ENCODE measurements at regions not wholly inside any gene's neighbourhood (a gene's known extent, or its start where the extent isn't known, plus 50 kb on each side); places are given as distances from the start of the nearest gene placed in this dataset.
A peak's percentile ranks its signal among the peaks of the same experiment; 100 is the strongest.

DNA sequence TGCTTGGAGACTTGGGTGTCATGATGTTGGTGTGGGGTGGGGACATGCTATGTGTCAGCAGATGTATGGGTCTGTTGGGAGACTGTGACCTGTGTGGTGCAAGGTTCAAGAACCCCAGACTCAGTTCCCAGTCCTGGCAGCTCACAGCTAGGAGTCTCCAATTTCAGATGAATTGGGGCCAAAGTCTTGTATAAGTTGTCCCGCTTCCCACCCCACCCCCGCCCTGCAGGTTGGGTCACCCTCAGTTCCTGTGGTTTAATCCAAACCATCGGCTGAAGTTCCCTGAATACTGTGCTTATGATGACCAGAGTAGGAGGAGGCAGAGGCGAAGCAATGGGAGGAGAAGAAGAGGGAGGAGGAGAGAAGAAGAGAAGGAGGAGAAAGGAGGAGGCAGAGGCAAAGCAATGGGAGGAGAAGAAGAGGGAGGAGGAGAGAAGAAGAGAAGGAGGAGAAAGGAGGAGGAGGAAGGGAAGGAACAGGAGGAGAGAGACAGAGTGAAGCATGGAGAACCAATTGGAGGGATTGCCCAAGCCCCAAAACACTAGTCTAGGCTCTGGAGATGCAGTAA, 112.6 kb downstream of the EFNB1 start:
- no peak for DNase-seq (ENCODE audit: low read depth)
- H3K4me3 ChIP-seq (ENCODE audit: low read depth, low read length): no peak overlapping the region
- TF ChIP-seq, protein P1, sequence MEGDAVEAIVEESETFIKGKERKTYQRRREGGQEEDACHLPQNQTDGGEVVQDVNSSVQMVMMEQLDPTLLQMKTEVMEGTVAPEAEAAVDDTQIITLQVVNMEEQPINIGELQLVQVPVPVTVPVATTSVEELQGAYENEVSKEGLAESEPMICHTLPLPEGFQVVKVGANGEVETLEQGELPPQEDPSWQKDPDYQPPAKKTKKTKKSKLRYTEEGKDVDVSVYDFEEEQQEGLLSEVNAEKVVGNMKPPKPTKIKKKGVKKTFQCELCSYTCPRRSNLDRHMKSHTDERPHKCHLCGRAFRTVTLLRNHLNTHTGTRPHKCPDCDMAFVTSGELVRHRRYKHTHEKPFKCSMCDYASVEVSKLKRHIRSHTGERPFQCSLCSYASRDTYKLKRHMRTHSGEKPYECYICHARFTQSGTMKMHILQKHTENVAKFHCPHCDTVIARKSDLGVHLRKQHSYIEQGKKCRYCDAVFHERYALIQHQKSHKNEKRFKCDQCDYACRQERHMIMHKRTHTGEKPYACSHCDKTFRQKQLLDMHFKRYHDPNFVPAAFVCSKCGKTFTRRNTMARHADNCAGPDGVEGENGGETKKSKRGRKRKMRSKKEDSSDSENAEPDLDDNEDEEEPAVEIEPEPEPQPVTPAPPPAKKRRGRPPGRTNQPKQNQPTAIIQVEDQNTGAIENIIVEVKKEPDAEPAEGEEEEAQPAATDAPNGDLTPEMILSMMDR (IDR thresholded peaks at IDR 0.05; ENCODE audit: insufficient read depth, low read depth, low read length): no peak

DNA sequence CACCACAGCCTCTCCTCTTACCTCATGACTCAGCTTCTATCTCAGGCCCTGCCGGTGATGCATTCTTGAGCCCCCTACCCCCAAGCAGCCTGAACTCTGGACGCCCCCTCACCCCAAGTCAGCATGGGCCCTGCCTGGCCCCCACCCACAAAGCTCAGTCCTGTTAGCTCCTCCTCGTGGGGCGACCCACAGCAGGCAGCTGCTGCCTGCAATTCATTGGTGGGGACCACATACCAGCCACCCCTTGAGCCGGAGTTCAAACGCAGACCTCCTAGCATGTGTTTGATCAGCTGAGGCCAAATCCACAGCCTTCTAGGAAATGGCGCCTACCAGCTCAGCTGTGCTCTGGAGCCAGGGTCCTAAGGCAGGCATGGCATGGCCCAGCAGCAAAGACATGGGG, 111.8 kb downstream of the EFNB1 start:
- no peak overlapping the region for H3K4me3 ChIP-seq (ENCODE audit: low read depth, low read length)
- DNase-seq (ENCODE audit: low read depth): no peak
- TF ChIP-seq, protein P1 (IDR thresholded peaks at IDR 0.05; ENCODE audit: insufficient read depth, low read depth, low read length): no peak

DNA sequence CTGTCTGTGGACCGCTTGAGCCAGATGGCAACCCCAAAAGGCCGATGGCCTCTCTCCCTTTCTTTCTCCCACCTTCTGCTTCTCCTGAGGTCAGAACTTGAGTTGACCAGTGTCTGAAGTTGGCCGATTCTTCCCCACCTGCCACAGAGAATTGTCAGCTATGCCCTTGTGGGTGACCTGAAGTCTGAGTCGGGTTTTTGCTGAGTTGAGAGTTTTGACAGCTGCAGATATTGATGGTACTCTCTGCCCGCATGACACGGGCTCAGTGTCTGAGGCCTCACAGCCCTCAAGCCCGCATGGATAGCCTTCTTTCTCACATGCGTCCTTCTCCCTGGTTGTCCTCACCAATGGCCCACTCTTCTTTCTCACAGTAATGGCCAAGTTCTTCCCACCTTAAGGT, 111.0 kb downstream of the EFNB1 start:
- DNase-seq (ENCODE audit: low read depth): no peak
- TF ChIP-seq, protein P1 (IDR thresholded peaks at IDR 0.05; ENCODE audit: insufficient read depth, low read depth, low read length): no peak

DNA sequence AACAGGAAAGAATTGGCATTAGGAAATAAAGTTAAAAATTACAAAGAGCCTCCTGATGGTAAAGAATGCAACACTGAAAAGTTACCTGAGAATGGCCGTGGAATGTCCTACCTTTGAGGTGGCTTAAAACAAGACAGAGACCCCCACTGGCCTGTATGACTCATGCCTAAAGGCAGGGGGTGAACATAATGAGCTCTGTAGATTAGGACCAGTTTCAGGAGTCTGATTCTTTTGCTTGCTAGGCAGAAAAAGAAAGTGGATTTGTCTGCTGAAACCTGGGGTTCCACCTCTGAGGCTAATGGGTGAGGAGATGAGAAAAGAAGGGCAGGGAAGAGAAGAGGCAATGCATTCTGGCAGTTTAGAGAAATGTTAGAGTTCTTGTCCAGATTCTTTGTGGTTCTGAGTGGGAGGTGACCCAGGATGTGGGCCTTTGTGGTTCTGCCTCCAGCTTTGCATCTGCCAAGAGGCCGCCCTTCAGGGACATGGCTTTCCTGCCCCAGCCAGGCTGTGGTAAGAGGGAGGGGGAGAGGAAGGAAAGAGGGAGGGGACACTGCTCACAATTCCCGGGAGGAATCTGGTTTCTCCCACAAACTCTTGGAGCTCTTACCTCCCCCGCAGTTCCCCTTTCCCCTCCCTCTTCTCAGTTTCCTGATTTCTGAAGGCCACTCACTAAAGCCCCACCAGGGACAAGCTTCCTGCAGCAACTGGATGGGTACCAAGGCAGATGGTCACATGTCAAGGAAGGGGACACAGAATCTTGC, 109.6 kb downstream of the EFNB1 start:
- TF ChIP-seq, protein P1 (IDR thresholded peaks at IDR 0.05; ENCODE audit: insufficient read depth, low read depth, low read length): no peak
- H3K4me3 ChIP-seq (ENCODE audit: low read depth, low read length): no peak overlapping the region
- peak; percentile 24 for DNase-seq (ENCODE audit: low read depth)

More for the DNA sequence above, 111.0 kb downstream of the EFNB1 start:
- no peak overlapping the region for H3K4me3 ChIP-seq (ENCODE audit: low read depth, low read length)

DNA sequence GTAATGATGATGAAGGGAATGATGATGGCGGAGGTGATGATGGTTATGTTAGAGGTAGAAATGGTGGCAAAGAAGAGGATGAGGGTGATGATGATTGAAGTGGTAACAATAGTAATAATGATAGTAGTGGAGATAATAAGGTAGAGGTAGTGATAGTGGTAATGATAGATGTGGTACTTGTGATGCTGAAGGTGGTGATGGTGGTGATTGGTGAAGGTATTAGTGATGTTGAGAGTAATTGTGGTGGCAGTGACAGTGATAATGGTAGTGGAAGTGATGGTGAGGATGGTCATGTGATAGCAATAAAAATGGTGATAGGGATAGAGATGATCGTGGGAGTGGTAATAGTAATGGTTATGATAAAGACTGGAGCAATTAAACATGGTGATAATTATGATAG, 108.8 kb downstream of the EFNB1 start:
- TF ChIP-seq, protein P1 (IDR thresholded peaks at IDR 0.05; ENCODE audit: insufficient read depth, low read depth, low read length): no peak
- H3K4me3 ChIP-seq (ENCODE audit: low read depth, low read length): no peak overlapping the region
- no peak for DNase-seq (ENCODE audit: low read depth)

DNA sequence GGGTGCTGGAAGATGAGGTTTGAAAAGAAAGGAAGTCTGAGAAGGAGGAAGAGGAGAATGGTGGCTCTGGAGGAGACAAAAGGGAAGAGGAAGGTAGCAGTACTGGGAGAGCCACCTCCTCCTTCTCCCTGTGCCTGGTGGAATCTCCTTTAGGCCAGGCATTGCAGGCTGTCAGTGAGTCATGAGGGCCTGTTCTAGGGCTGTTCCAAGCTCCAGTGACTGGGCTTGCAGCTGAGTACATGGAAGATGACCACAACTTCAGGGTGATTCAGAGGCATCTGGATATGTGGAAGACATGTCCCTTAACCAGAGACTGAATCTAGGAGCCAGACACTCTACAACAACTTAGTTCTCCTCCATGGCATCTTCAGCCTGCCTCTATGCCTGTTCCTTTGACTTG, 107.8 kb downstream of the EFNB1 start:
- TF ChIP-seq, protein P1 (IDR thresholded peaks at IDR 0.05; ENCODE audit: insufficient read depth, low read depth, low read length): no peak
- H3K4me3 ChIP-seq (ENCODE audit: low read depth, low read length): no peak overlapping the region
- DNase-seq (ENCODE audit: low read depth): peak; percentile 69

All from fibroblast of villous mesenchyme (primary cell).